Ovary (tissue), 7 donors: ENCODE measurements at regions not wholly inside any gene's neighbourhood (a gene's known extent, or its start where the extent isn't known, plus 50 kb on each side); places are given as distances from the start of the nearest gene placed in this dataset.
"Not testable (repeated sequence)": the region's sequence is repeated elsewhere in the genome, so short reads cannot be mapped to it uniquely, and the experiment has no call there.

Experiments used
- DNase-seq, 5 donors: peaks; one replicate each; pipeline ENCODE4 v3.0.0-alpha.2; 2019 to 2020
- H3K27ac ChIP-seq, 2 donors: fragments of 200-600 bp; one replicate each; pipeline versions ENCODE4 v1.5.1 to v1.8.0; 2019 to 2022
- H3K27me3 ChIP-seq: fragments of 200-600 bp; one replicate; pipeline ENCODE4 v1.8.0; 2022
- H3K36me3 ChIP-seq: fragments of 200-600 bp; sonication (generic); one replicate; pipeline ENCODE4 v1.5.1; 2019
- H3K4me1 ChIP-seq: one replicate; pipeline ENCODE4 v1.8.1; 2013; ENCODE audit warnings: mild to moderate bottlenecking, moderate library complexity; ENCODE audit not compliant: insufficient read depth
- H3K4me3 ChIP-seq: fragments of 200-600 bp; sonication (generic); one replicate; pipeline ENCODE4 v1.5.1; 2017
- H3K9me3 ChIP-seq, 2 donors: fragments of 200-600 bp in 1 of 2; sonication (generic) in 1 of 2; one replicate each; pipeline versions ENCODE4 v1.5.1 to v1.8.1; 2013 to 2019; ENCODE audit warnings: mild to moderate bottlenecking in 1 of 2, moderate library complexity in 1 of 2
- CTCF ChIP-seq, 3 donors: fragments of 450-650 bp in 2 of 3; fragments of 200-600 bp in 1 of 3; IDR thresholded peaks; one replicate each; pipeline versions ENCODE4 v1.5.1 to v1.8.0; 2016 to 2022; ENCODE audit warnings: antibody characterized with exemption in 3 of 3, mild to moderate bottlenecking in 1 of 3
- EP300 ChIP-seq: sonication (generic); formaldehyde crosslinking; IDR thresholded peaks from one replicate; pipeline ENCODE4 v1.6.1; 2017; ENCODE audit warnings: antibody characterized with exemption
- POLR2A ChIP-seq: fragments of 450-650 bp; IDR thresholded peaks from one replicate; pipeline ENCODE4 v1.6.1; 2017; ENCODE audit warnings: antibody characterized with exemption, mild to moderate bottlenecking, moderate library complexity
- WGBS, 3 donors: extraction: QIAGEN DNeasy Blood & Tissue Kit in 1 of 3; methylation state at CpG; one replicate each; pipeline versions ENCODE4 v1.1.5 to v1.1.7; 2013 to 2017; 5-methylcytosine and 5-hydroxymethylcytosine counted together
- intact Hi-C, 4 donors: fragments of 100-400 bp; cut with DNase I; formaldehyde crosslinking; loops; one replicate each; pipeline versions ENCODE4 v1.11.0 to v1.15.1; 2022 to 2023
- donor health status: DM: no; HTN: no; CAD: no; lungs with moderate emphysema.
- donor health status: DM: no; HTN: no; CAD: no.
- donor health status: Bipolar disorder and iron deficiency.
- donor health status: DM: no; HTN: no; CAD: no.
- donor health status: DM: yes; HTN: yes; CAD: no.

- DNase-seq: no peak
- WGBS, 3 donors: 90 to 93% (median 91%) methylated on average over 2 of the region's 2 CpGs
- intact Hi-C loops: no loop called here
- no peak overlapping the region for H3K27ac ChIP-seq
- no peaks in the 10 kb centered on the region for H3K36me3 ChIP-seq
- H3K4me1 ChIP-seq: no peaks in the 10 kb centered on the region
- TF ChIP-seq POLR2A (no peak), CTCF (IDR thresholded peaks at IDR 0.05) (no peak)
- H3K27me3 ChIP-seq: no peaks in the 10 kb centered on the region
- H3K4me3 ChIP-seq: no peak overlapping the region
- no peaks in the 10 kb centered on the region for H3K9me3 ChIP-seq
Observed at GRCh38 chr5:102682101-102682647, 72.9 kb upstream of the PAM start.

- H3K36me3 ChIP-seq, H3K27ac ChIP-seq, H3K4me1 ChIP-seq, DNase-seq, H3K4me3 ChIP-seq, H3K9me3 ChIP-seq, intact Hi-C loops, H3K27me3 ChIP-seq: not testable (repeated sequence)
- WGBS, 3 donors: 93 to 96% (median 95%) methylated on average over 7 of the region's 7 CpGs
Observed at GRCh38 chr5:102688076-102688475, 67.0 kb upstream of the PAM start.

- H3K27me3 ChIP-seq, H3K4me3 ChIP-seq, H3K27ac ChIP-seq, H3K4me1 ChIP-seq, DNase-seq, intact Hi-C loops, H3K9me3 ChIP-seq, H3K36me3 ChIP-seq: not testable (repeated sequence)
- 91 to 93% (median 92%) methylated on average over 14 of the region's 14 CpGs for WGBS, 3 donors
Observed at GRCh38 chr5:102688581-102689342, 66.3 kb upstream of the PAM start.

GRCh38 chr5:102690910-102691309, 64.2 kb upstream of the PAM start:
- Histone ChIP-seq H3K36me3 (no peaks in the 10 kb centered on the region), H3K9me3 (no peaks in the 10 kb centered on the region), H3K4me1 (no peaks in the 10 kb centered on the region), H3K4me3 (no peak overlapping the region), H3K27me3 (no peaks in the 10 kb centered on the region), H3K27ac (no peak overlapping the region)
- 87 to 90% (median 87%) methylated on average over 2 of the region's 2 CpGs for WGBS, 3 donors
- intact Hi-C loops: no loop called here
- DNase-seq: no peak
- TF ChIP-seq CTCF (IDR thresholded peaks at IDR 0.05) (no peak), EP300 (no peak), POLR2A (no peak)

- DNase-seq: no peak
- Histone ChIP-seq H3K4me3 (no peak overlapping the region), H3K4me1 (no peaks in the 10 kb centered on the region), H3K27me3 (no peaks in the 10 kb centered on the region), H3K9me3 (no peaks in the 10 kb centered on the region), H3K36me3 (no peaks in the 10 kb centered on the region), H3K27ac (no peak overlapping the region)
- intact Hi-C loops: no loop called here
- TF ChIP-seq CTCF (IDR thresholded peaks at IDR 0.05): no peak
- TF ChIP-seq EP300: no peak
- TF ChIP-seq POLR2A: no peak
- 89 to 92% (median 91%) methylated on average over 1 of the region's 1 CpG for WGBS, 3 donors
Observed at GRCh38 chr5:102691434-102691833, 63.7 kb upstream of the PAM start.
